ENCODE measurements at regions not wholly inside any gene's neighbourhood (a gene's known extent, or its start where the extent isn't known, plus 50 kb on each side); places are given as distances from the start of the nearest gene placed in this dataset.

DNA sequence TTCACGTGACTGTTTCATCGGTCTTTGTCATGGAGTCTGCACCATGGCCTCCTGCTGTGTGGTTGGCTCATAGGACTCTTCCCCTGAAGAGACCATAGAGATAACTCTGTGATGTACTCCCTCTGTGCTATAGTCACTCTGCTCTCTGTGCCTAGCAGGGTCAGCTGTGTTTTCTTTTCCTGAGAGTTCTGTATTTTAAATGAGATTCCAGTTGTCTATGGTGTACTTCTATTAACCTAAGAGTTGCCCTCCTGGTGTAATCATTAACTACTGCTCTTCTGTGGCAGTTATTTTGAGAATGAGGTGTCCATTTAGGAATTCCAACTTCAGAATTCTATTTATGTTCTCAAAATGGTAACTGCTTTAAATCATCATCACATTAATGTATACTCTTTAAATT, 114.5 kb upstream of the ARPP21 start:
- Histone ChIP-seq H3K36me3 (no peaks in the 10 kb centered on the region), H3K4me1 (no peaks in the 10 kb centered on the region), H3K4me3 (no peak overlapping the region), H3K27me3 (no peaks in the 10 kb centered on the region), H3K27ac (no peak overlapping the region), H3K9me3 (no peaks in the 10 kb centered on the region)
- TF ChIP-seq, protein P1, sequence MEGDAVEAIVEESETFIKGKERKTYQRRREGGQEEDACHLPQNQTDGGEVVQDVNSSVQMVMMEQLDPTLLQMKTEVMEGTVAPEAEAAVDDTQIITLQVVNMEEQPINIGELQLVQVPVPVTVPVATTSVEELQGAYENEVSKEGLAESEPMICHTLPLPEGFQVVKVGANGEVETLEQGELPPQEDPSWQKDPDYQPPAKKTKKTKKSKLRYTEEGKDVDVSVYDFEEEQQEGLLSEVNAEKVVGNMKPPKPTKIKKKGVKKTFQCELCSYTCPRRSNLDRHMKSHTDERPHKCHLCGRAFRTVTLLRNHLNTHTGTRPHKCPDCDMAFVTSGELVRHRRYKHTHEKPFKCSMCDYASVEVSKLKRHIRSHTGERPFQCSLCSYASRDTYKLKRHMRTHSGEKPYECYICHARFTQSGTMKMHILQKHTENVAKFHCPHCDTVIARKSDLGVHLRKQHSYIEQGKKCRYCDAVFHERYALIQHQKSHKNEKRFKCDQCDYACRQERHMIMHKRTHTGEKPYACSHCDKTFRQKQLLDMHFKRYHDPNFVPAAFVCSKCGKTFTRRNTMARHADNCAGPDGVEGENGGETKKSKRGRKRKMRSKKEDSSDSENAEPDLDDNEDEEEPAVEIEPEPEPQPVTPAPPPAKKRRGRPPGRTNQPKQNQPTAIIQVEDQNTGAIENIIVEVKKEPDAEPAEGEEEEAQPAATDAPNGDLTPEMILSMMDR (IDR thresholded peaks at IDR 0.05) = no peak
- TF ChIP-seq POLR2A (IDR thresholded peaks at IDR 0.05) = no peak
- intact Hi-C loops (cut with DNase I) = no loop called here
- 83 to 86% methylated on average over 2 of the region's 2 CpGs for WGBS, 2 donors
- DNase-seq = no peak

DNA sequence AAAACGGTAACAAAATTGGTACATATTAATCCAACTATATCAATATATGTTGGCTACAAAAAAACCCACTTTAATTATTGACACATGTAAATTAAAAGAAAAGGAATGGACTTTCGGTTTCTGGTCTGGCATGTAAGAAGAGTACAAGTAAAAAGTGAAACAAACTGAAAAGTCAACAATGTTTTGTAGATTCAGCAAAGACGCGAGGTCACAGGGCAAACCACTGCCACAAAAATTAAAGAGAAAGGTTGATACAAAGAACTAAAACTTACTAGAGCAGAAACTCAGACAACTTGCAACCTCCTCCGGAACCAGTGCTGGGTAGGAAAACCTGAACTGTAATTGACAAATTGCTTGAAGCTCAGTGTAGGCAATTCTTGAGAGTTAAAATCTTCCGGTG, 110.6 kb upstream of the ARPP21 start:
- Histone ChIP-seq H3K27ac (no peak overlapping the region), H3K4me3 (no peak overlapping the region), H3K9me3 (no peaks in the 10 kb centered on the region), H3K27me3 (no peaks in the 10 kb centered on the region), H3K4me1 (no peaks in the 10 kb centered on the region), H3K36me3 (no peaks in the 10 kb centered on the region)
- 54 to 67% methylated on average over 6 of the region's 6 CpGs for WGBS, 2 donors
- TF ChIP-seq, protein P1 (IDR thresholded peaks at IDR 0.05) = no peak
- no peak for TF ChIP-seq POLR2A (IDR thresholded peaks at IDR 0.05)
- intact Hi-C loops (cut with DNase I) = no loop called here
- DNase-seq = no peak

DNA sequence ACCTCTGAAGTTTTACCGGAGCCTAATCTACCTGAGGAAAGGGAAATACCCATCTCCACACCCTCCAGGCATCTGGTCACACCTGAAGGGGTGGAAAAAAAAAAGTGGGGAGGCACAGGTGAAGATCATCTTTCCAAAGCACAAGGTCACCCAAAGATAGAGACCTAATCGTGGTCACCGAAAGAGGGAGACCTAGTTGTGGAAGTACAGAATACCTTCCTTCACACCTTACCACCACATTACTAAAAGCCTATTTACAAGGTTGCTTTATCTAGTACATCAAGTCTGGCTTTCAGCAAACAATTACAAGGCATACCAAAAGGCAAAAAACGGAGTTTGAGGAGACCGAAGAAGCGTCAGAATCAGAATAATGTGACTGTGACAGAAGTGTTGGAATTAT, 110.0 kb upstream of the ARPP21 start:
- intact Hi-C loops (cut with DNase I) = no loop called here
- Histone ChIP-seq H3K9me3 (no peaks in the 10 kb centered on the region), H3K36me3 (no peaks in the 10 kb centered on the region), H3K27ac (no peak overlapping the region), H3K27me3 (no peaks in the 10 kb centered on the region), H3K4me1 (no peaks in the 10 kb centered on the region), H3K4me3 (no peak overlapping the region)
- 82 to 97% methylated on average over 5 to 6 of the region's 6 CpGs for WGBS, 2 donors
- TF ChIP-seq, protein P1 (IDR thresholded peaks at IDR 0.05) = no peak
- no peak for TF ChIP-seq POLR2A (IDR thresholded peaks at IDR 0.05)
- no peak for DNase-seq

DNA sequence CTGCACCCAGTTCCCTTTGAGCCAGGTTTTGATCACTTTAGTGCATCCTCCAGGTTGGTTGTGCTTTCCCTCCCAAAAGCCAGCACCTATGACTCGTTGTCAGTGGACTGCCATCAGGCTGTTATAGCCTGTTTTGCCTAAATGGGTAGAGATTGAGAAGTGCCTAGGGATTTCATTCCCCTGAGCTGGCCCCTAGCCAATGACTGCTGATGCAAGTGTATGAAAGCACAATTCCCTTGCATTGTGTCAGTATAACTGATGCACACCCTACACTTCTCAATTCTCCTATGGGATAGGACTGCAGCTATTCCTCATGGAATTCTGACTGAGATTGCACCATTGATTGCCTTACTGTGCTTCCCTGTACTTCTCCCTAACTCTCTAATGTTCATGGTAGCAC, 102.1 kb upstream of the ARPP21 start:
- WGBS, 2 donors = 60 to 62% methylated on average over 1 of the region's 1 CpG
- TF ChIP-seq POLR2A (IDR thresholded peaks at IDR 0.05) = no peak
- TF ChIP-seq, protein P1 (IDR thresholded peaks at IDR 0.05) = no peak
- no peaks in the 10 kb centered on the region for H3K27me3 ChIP-seq
- no peaks in the 10 kb centered on the region for H3K36me3 ChIP-seq
- no peak for DNase-seq
- H3K4me3 ChIP-seq = no peak overlapping the region
- intact Hi-C loops (cut with DNase I) = no loop called here
- no peaks in the 10 kb centered on the region for H3K4me1 ChIP-seq
- H3K9me3 ChIP-seq = no peaks in the 10 kb centered on the region
- no peak overlapping the region for H3K27ac ChIP-seq

DNA sequence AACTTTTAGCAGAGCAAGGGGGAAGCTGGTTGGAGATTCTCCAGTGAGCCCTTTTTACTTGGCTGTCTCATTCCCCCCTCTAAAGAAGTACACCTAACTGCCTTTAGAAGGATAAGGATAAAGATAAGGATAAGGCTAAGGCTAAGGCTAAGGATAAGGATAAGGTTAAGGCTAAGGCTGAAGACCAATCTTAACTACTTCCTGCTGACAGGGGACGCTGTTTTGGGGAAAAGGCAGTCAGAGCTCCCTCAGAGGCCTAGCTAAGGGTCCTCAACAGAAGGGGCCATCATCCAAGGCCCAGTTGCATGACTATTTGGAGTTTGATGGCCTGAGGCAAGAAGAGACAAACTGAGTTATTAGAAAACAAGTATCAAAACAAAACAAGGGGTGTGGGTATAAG, 94.3 kb upstream of the ARPP21 start:
- Histone ChIP-seq H3K36me3 (no peaks in the 10 kb centered on the region), H3K4me3 (no peak overlapping the region), H3K27ac (no peak overlapping the region), H3K4me1 (no peaks in the 10 kb centered on the region), H3K27me3 (no peaks in the 10 kb centered on the region), H3K9me3 (no peaks in the 10 kb centered on the region)
- TF ChIP-seq, protein P1 (IDR thresholded peaks at IDR 0.05) = no peak
- TF ChIP-seq POLR2A (IDR thresholded peaks at IDR 0.05) = no peak
- DNase-seq = no peak
- intact Hi-C loops (cut with DNase I) = no loop called here
- 18 to 57% methylated on average over 1 of the region's 1 CpG for WGBS, 2 donors

Measured in esophagus squamous epithelium (tissue), 5 donors.